ENCODE measurements at regions not wholly inside any gene's neighbourhood (a gene's known extent, or its start where the extent isn't known, plus 50 kb on each side); places are given as distances from the start of the nearest gene placed in this dataset.

DNA sequence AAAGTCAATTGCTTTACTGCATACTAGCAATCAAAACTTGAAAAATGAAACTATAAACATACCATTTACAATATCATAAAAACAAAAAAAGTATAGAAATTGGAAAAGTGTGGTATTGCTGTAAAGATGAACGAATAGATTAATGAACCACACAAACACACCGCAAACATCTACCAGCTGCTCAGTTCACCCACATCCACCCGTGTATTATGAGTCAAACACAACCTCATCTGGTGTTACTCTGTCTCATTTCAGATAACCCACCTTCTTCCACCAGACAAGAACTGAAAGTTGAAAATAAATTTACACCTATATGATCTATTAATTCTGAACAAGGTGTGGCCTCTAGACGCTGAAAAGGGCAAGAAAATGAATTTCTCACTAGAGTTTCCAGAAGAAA lies 53.3 kb downstream of the BLID start:
- POLR2A ChIA-PET: no interaction called here
- CTCF ChIA-PET: no interaction called here
- DNase-seq (ENCODE audit: extremely low spot score): no peak
- TF ChIP-seq, protein P1, sequence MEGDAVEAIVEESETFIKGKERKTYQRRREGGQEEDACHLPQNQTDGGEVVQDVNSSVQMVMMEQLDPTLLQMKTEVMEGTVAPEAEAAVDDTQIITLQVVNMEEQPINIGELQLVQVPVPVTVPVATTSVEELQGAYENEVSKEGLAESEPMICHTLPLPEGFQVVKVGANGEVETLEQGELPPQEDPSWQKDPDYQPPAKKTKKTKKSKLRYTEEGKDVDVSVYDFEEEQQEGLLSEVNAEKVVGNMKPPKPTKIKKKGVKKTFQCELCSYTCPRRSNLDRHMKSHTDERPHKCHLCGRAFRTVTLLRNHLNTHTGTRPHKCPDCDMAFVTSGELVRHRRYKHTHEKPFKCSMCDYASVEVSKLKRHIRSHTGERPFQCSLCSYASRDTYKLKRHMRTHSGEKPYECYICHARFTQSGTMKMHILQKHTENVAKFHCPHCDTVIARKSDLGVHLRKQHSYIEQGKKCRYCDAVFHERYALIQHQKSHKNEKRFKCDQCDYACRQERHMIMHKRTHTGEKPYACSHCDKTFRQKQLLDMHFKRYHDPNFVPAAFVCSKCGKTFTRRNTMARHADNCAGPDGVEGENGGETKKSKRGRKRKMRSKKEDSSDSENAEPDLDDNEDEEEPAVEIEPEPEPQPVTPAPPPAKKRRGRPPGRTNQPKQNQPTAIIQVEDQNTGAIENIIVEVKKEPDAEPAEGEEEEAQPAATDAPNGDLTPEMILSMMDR (IDR thresholded peaks at IDR 0.05; ENCODE audit: control extremely low read depth, extremely low read depth, low read depth, missing control alignments): no peak

DNA sequence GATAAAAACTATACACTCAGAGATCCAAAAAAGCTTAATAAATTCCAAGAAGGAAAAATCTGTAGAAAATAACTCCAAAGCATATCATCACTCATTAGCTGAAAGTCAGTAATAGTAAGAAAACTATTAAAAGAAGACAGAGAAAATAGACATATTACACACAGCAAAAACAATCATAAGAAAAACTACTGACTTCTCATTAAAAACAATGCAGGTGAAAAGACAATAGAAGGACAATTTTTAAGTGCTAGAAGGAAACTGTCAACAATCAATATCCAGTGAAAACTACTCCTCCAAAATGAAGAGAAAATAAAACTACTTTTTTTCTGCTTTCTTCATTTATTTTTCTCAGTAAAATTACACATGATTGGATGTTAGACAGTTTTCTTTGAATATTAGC lies 56.5 kb downstream of the BLID start:
- TF ChIP-seq, protein P1 (IDR thresholded peaks at IDR 0.05; ENCODE audit: control extremely low read depth, extremely low read depth, low read depth, missing control alignments): no peak
- ChIA-PET CTCF (no interaction called here), POLR2A (no interaction called here)
- no peak for DNase-seq (ENCODE audit: extremely low spot score)

DNA sequence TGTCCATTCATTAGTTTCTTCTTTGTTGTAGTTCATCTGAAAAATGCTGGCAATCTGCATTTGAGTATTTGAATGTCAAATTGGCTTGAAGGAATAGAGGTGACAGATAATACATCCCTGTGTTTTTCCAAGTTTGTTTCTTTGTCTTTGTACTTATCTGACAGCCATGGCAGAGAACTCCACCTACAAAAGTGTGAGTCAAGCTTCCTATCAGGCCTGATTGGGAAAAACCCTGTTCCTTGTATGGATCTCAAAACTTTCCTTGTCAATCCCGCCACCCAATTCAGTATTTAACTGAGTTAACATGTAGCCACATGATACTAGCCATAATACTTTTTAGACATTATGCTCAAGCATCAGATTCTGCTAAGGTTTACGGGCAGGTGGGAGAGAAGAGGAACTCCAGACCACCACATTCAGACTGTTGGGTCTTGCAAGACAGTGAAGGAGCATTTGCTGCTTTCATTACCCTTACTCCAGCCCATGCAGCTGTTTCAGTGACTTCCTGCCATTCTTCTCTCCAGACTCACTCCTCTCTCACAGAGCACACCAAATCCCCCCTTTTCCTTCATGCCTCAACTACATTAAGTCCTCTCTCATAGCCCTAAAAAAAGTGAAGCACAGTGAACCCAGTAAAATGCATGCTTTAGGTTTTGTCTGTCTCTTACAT lies 65.9 kb downstream of the BLID start:
- TF ChIP-seq, protein P1 (IDR thresholded peaks at IDR 0.05; ENCODE audit: control extremely low read depth, extremely low read depth, low read depth, missing control alignments): no peak
- no peak for DNase-seq (ENCODE audit: extremely low spot score)
- POLR2A ChIA-PET: no interaction called here
- CTCF ChIA-PET: no interaction called here

DNA sequence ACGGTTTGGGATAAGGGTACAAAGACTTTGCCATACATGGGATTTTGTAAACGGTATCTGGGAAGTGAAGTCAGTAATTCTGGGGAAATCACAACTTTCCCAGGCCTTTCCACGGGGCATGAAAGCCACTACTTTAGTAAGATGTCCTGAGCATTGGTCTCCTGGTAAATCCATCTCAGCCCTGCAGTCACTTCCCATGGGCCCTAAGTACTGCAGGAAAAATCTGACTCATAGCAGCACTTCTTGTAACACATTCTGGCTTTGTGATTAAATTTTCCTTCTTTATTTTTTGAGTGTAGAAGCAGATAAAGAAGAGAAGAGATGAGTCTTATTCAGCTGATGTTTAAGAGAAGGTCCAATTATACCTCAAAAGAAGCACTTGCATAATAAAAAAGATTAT lies 67.6 kb downstream of the BLID start:
- no peak for DNase-seq (ENCODE audit: extremely low spot score)
- TF ChIP-seq, protein P1 (IDR thresholded peaks at IDR 0.05; ENCODE audit: control extremely low read depth, extremely low read depth, low read depth, missing control alignments): no peak
- CTCF ChIA-PET: no interaction called here
- POLR2A ChIA-PET: no interaction called here

DNA sequence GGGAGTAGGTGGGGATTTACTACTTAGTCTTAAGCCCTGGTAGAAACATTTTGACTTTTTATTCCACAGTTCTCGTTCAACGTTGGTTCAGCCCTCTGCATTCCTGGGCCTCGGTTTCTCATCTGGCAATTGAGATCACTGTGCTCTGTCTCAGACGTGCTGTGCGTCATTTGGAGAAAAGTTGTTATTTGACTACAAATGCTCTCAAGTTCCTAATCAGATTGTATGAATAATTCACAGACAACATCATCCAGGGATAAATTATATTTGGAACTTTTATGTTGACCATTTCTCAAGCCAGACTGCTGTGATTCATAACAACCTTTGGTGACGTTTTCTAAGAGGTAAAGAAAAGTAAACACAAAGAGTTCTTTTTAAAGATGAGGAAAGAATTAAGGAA lies 69.2 kb downstream of the BLID start:
- TF ChIP-seq, protein P1 (IDR thresholded peaks at IDR 0.05; ENCODE audit: control extremely low read depth, extremely low read depth, low read depth, missing control alignments): no peak
- ChIA-PET POLR2A (no interaction called here), CTCF (no interaction called here)
- DNase-seq (ENCODE audit: extremely low spot score): no peak

DNA sequence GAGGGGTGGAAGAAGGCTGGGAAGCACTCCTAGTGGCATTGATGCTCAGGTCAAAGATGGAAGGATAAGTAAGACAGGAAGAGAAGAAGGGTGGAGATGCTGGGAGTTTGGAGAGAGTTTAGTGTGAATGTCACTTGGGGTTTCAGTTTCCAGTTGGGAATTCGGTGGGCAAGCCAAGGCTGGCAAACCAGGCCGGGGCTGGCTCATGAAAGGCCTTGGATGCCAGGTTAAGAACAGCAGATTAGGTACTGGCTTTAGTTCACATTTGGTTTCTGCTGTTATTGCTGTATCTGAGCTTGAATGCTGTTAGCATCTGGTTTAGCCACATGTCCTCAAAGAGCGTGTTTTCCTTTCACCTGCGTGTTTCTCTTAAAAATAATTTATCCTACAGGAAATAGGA lies 69.6 kb downstream of the BLID start:
- ChIA-PET CTCF (no interaction called here), POLR2A (no interaction called here)
- TF ChIP-seq, protein P1 (IDR thresholded peaks at IDR 0.05; ENCODE audit: control extremely low read depth, extremely low read depth, low read depth, missing control alignments): no peak
- DNase-seq (ENCODE audit: extremely low spot score): no peak
